Stimulated activated CD8-positive, alpha-beta memory T cell treated with anti-CD3 and anti-CD28 coated beads, Interleukin-7, amount 100 ng/mL, for 1 hour (primary cell): ENCODE measurements at regions not wholly inside any gene's neighbourhood (a gene's known extent, or its start where the extent isn't known, plus 50 kb on each side); places are given as distances from the start of the nearest gene placed in this dataset.
"Not testable (repeated sequence)": the region's sequence is repeated elsewhere in the genome, so short reads cannot be mapped to it uniquely, and the experiment has no call there.

ENCODE experiments used
- DNase-seq, 2 donors: peaks; one replicate each; pipeline ENCODE4 v3.0.0-alpha.2; 2020; ENCODE audit warnings: low read depth in 2 of 2

DNA sequence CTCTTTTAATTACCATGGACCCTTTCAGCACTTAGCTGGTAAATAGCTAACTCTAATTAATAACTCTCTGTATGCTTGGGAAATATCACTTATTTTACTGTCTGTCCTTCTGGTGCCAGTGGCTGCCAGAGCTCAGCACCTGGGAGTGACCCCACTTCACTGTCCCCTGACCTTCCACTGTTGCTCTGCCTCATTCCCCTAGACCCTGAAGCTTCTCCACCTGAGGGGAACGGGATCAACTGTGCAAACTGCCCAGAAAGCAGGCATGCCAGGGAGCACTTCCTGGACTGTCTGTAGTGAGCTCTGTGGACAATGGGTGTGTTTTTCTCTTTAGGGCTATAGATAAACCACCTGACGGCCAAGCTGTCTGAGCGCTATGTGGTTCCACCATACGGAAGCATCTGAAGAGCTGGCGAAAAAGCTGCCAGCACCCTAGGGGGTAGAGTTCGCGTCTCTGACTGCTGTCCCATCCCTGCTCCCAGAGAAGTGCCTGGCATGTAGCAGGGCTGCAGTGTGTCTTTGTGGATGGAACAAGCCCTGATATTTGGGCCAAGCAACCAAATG lies 106.3 kb upstream of the FOXA2 start:
- no peak for DNase-seq

DNA sequence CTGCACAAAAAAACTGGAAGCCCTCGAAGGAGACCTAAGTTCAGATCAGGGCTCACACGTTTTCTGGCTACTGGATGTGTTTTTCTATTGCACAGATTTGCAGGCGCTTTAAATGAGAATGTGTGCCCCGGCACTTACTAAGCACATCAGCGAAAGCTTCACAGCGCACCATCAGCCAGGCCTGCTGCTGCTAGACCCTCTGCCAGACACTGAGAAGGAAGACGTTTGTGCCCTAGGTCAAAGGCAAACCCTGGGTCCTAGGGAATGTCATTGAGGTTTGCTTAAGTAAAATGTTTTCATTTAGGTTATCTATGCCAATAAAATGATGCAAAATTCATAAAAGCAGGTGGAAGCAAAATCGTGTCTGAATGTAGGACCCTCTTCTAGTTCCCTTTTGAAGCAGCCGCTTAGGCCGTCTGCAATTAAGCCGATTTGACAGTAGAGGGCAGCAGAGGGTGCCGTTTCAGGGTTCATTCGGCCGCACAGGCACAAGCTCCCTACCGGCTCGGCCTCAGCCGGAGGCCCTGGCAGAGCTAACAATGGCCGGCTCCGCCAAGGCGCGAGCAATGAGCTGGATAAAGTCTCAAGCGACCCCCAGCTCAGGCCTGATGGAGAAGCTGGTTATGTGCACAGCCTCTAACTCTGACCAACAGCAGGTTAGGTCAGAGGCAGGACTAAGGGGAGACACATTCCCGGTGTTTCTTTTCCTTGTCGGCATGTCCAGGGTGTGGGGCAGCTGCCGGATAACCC lies 107.2 kb upstream of the FOXA2 start:
- DNase-seq, result peak in 1 of 2 donors; percentile 6

DNA sequence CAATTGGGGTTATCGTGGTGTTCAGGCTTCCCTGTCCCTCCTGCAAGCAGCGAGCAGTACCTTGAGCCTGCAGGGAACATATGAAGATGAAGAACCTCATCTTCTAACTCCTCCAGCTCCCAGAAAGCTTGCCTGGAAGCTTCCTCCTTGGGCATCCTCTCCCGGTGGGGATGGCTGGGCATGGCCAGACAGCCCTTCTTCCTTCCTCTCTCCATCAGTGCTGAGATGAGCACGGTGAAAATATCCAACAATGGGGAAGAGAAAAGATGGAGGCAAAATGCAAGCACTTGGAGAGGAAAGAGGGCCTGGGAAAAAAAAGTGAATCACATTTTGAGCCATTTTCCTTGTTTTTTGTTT lies 107.7 kb upstream of the FOXA2 start:
- no peak for DNase-seq

DNA sequence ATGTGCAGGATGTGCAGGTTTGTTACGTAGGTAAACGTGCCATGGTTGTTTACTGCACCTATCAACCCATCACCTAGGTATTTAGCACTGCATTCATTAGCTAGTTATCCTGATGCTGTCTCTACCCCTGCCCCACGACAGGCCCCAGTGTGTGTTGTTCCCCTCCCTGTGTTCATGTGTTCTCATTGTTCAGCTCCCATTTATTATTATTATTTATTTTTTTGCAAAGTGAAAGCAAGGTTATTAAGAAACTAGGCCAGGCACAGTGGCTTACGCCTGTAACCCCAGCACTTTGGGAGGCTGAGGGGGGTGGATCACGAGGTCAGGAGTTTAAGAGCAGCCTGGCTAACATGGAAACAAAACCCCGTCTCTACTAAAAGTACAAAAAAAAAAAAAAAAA lies 108.2 kb upstream of the FOXA2 start:
- DNase-seq, result not testable (repeated sequence)

DNA sequence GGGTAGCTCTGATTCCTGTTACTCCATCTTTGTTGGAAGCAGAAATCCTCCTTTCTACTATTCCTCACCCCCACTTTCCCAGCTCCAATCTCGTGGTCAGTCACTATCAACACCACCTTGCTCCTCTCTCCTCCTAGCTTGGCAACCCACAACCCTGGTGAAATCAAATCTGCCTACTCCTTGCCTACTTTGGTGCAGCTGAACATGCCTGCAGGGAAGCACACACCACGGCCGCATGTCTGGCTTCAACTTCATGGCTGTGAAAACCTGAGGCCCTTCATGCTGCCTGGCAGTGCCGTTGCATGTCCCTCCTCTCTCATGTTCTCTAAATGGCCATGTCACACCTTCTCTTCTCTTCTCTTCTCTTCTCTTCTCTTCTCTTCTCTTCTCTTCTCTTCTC lies 112.4 kb upstream of the FOXA2 start:
- no peak for DNase-seq

DNA sequence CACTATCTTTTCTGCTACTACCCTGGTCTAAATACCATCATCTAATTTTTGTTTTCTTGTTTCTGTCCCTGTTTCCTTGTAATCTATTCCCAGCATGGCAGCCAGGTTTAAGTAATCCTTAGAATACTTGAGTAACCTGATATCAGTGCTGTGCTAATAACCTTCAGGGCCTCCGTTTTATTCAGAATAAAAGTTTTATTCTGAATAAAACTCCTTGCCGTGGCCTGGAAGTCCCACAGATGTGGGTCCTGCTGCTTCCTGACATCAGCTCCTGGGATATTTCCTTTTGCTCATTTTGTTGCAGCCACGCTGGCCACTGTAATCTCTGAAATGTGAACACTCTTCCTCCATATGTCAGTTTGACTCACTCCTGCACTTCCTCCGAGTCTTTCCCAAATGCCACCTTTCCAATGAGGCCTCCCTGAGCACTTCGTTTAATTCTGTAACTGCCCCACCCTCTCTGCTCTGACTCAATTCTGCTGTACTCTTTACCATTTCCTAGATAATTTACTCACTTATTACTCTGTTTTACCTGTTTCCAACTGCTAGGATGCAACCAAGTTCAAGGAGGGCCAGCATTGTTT lies 114.0 kb upstream of the FOXA2 start:
- no peak for DNase-seq

DNA sequence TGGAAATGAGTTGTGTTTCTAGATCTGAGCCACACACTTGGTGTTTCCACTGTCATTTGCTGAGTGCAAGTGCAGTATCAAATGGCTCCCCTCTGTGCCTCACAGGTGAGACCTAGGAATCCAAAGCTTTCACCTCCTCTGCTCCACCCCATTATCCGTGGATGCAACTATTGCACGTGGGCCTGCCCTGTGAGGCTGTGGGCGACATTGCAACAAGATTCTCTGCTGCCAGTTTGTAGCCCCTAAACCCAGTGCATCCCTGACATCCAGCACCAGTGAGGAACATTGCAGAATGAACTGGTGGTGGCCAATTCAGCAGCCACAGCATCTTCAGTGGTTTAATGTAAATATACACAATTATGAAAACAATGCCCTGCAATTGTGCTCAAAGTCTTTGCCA lies 115.0 kb upstream of the FOXA2 start:
- no peak for DNase-seq

DNA sequence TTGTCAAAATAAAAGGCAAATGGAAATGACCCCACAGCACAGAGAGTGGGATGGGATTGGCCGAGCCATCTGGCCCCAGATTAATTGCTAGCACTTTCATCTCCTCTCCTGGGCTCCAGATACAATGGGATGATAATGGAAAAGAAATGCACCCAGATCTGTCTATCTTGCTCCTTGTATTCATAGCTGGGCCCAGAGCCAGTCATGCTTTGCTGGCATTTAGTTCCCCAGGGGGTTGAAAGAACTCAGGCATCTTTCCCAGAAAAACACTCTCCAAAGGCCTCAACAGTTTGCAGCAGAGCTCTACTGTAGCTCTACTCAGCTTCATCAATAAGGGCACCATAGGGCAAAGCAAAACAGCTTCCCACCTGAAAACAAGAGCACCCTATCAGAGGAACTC lies 116.0 kb upstream of the FOXA2 start:
- no peak for DNase-seq

DNA sequence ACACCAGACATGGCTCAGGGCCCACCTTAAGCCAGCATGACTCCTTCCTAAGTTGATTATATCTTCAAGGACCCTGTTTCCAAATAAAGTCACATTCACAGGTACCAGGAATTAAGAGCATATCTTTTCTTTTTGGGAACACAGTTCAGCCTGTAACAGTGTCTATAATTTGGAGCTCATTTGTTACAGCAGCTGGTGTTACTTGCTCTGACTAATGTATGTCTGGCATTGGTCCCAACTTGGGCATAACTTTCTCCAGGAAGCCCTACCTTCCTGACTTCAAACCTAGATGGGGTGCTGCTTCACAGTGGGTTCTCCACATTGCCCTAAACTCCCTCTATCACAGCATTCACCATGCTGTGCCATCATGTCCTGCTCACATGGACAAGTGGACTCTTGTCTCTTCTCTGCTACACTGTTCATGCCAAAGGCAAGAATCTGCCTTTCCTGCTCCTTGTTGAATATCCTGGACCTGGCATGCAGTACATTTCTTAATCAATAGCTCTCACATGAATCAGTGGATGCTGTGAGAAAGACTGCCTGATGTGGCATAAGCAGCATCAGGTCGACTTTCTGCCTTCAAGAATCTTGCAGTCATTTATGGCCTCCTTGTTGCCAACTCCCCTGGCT lies 117.4 kb upstream of the FOXA2 start:
- DNase-seq, result no peak

DNA sequence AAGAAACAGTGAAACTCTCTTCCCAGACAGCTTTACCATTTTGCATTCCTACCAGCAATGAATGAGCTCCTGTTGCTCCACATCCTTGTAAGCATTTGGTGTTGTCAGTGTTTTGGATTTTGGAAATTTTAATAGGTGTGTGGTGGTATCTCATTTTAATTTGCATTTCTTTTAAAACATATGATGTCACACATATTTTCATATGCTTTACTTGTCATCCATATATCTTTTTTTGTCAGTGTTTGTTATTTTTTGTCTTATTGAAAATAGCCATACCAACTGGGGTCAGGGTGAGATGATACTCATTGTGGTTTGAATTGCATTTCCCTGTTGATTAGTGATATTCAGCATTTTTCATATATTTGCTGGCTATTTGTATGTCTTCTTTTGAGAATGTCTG lies 119.5 kb upstream of the FOXA2 start:
- DNase-seq, result no peak

DNA sequence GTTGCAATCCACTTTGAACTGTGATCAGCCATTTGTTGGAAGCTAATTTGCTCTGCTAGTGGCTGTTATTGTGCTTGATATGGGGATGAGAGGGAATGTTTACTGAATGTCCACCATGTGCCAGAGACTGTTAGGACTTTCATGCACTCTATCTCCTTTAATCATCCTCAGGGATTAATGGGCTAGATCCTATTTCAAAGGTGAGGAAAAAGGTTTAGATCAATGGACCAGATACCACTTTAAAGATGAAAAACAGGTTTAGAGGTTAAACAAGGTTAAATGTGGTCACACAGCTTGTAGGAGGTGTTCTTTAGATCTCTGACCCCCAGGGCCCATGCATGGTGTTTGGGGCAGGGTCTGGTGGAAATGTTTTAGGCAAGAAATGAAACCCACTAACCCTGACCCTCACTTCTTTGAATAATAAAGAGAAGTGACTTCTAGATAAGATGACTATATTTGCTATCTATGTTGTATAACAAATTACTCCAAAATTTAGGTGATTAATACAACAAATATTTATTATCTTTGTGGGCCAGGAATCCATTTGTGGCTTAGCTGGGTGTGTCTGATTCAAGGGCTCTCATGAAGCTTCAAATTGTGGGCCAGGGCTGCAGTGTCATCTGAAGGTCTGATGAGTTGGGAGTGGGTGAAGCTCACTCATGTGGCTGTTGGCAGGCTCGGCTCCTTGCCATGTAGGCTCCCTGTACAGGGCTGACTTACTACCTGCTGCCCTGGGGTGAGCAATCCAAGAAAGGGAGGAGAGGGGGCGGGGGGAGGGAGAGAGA lies 127.8 kb upstream of the FOXA2 start:
- no peak for DNase-seq

DNA sequence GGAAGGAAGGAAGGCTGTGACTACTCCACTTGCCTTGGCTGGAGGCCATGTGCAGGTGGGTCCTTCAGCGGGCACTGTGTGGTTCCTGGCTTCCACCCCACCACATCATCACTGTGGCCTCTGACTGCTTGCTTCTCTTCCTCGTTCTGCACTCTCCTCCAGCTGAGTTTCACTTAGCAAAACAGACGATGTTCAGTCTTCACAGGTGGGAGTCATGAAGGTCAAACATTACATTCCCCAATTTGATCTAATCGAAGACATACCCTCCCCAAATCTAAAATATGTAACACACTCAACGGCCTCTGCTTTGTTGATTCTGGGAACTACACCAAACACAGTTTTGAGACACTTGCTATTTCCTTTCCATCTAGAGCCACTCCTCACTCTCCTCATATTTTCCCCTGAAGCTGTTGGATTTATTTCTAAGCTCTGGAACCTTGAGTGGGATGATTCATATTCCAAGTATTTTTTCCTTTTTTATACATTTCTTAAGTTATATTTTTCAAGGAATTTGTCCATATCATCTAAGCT lies 132.5 kb upstream of the FOXA2 start:
- no peak for DNase-seq

DNA sequence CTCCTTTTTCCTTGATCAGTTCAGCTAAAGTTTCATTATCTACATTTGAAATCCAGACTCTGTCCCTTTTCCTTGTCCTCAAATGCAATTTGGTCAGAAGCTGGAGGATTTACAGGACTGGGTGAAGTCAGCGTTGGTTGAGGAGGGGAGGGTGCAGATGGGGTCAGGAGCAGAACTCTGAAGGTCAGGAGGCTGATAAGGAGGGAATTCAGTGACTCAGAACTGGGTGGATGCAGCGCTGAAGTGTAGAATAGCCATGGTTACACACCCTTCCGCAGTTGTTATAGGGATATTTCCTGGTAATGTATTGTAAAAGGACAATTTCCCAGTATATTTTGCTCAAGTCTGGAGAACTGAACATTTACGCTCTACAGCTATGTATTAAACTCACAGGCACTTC lies 133.1 kb upstream of the FOXA2 start:
- no peak for DNase-seq

DNA sequence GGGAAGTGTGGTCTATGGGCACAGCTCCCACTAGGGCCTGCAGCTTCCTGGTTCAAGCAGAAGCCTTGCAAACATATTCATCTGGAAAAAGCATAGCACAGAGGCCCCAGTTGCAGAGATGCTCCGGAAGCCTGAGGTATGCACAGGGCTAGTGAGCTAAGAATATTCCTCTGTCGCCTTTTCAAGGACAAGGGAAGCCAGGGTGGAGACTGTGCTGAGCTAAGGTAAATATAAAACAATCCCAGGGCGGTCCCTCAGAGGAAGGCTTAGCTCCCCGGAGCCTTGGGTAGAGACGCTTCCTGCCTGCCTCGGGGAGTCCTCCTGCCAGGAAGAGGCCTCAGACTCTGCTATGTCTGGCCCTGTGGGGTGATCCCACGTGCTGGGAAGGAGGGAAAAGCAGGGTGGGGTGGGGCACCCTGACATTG lies 134.8 kb upstream of the FOXA2 start:
- no peak for DNase-seq

DNA sequence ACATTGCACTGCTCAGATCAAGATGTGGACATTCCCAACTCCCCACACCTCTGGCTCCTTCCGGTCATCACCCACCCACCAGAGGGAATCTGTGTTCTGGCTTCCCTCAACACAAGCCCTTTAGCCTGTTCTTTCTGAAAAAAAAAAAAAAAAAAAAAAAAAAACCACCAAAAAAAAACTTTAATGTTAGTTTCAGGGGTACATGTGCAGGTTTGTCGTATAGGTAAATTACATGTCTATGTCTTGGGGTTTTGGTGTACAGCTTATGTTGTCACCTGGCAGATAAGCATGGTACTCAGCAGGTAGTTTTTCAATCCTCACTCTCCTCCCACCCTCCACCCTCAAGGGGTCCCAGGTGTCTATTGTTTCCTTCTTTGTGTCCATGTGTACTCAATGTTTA lies 135.8 kb upstream of the FOXA2 start:
- DNase-seq, result no peak

DNA sequence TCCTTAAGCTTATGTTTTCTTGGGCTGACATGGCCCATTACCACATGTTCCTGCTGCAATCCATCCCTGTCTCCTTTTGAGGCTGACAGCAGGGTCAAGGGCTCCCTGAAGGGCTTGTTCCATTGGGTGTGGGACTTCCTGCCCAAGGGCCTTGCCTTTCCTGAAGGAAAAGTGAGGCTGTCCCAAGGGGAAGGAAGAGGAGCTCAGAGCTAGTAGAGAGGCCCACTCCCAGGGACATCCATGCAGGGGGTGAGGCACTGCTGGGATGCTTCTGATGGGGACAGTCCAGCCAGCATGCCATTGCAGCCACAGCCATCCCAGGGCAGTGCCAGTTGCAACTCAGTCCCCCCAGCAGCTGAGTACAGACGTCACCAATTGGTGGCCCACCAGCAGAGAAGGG lies 138.4 kb upstream of the FOXA2 start:
- DNase-seq, result no peak

DNA sequence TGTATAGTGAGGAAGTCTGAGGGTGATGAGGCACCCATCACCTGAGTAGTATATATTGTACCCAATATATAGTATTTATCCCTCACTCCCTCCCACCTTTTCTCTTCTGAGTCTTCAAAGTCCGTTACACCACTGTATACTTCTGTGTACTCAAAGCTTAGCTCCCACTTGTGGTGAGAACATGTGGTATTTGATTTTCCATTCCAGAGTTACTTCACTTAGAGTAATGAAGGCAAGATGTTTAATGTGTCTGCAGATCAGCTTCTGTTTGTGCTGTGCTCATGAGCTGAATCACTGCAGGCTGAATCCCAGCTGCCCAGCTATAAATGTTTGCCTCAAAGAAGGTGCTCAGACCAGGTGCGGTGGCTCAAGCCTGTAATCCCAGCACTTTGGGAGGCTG lies 139.3 kb upstream of the FOXA2 start:
- no peak for DNase-seq

DNA sequence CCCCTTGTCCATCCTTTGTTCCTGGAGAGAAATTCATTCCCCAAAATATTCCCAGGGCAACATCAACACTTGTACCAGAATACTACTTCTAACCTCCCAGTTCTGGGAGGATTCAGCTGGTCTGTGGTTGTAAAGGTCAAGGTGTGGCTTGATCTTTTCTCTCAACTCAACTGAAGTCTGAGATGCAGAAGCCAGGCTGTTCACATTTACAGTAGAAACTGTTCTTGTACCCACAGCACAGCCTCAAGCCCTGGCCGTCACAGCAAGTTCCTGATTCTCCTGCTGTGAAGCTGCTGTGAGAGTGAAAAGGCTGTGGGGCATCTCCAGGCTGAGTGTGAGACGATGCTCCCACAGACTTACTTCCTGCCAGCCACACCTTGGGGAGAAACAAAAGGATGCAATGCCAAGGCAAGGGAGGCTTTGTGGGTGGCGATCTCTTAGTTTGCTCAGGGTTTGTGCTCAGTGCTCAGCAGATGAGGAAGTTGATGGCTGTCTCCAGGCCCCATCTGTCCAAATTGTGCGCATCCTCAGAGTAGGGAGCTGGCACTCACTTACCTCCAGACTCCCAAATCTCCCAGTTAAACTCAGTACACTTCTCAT lies 143.9 kb upstream of the FOXA2 start:
- no peak for DNase-seq

DNA sequence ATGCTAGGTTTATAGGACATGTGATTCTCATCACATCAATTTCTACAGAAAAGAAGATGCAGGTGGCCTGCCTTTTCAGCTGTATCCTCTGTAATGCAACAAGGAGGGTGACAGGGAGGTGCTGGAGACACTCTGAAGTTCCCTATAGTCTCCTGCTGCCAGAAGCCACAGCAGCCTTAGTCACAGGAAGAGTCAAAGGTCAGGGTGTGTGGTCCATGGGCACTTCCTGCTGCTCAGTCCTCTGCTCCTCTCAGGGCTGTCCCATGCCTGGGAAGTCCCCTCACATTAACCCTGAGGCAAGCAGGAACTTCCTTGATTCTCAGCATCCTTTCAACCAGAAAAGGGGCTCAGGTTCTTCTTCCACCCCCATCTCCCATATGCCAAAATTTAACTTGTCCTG lies 144.8 kb upstream of the FOXA2 start:
- no peak for DNase-seq

DNA sequence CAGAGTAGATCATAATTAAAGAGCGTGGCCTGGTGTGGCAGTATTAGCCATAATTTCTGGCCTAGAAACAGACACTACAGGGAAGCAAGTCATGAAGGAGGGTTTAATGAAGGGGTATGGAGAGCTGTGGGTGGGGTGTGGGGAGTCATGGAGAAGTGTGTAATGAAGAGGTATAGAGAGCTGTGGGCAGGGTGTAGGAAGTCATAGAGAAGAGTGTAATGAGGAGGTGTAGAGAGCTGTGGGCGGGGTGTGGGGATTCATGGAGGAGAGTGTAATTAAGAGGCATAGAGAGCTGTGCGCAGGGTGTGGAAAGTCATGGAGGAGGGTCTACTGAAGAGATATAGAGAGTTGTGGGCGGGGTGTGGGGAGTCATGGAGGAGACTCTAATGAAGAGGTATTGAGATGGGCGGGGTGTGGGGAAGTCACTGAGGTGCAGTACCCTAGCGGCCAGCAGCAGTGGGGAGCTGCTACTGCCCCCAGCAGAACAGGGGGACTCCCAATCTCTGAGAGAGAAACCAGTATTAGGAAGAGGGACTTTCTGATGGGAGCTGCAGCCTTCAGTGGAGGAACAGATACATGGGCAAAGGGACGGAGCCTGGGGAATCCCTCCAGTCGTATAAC lies 145.4 kb upstream of the FOXA2 start:
- DNase-seq, result no peak

DNA sequence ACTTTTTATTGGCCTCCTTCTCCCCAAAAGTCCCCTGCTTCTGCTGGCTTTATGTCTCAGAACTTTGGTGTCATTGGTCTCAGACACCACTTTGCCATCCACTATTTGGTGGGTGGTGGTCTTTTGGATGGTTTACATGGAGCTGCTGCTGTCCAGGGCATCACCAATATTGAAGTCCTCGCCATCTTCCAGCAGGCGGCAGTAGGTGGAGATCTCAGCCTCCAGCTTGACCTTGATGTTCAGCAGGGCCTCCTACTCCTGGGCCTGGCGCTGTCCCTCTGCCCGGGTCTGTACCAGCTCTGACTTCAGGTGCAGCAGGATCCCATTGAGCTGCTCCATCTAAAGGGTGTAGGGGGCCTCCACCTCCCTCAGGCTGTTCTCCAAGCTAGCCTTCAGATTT lies 148.4 kb upstream of the FOXA2 start:
- no peak for DNase-seq
